Endometrium (tissue), 2 donors: ENCODE measurements at regions not wholly inside any gene's neighbourhood (a gene's known extent, or its start where the extent isn't known, plus 50 kb on each side); places are given as distances from the start of the nearest gene placed in this dataset.
"Not testable (repeated sequence)": the region's sequence is repeated elsewhere in the genome, so short reads cannot be mapped to it uniquely, and the experiment has no call there.

Experiments
- FAIRE-seq: peaks from 2 replicates; lab custom pipeline; 2012; peaks lifted over from hg19 to GRCh38; lab: Jason Lieb, UNC
- donor health status: control.
- donor health status: control.

DNA sequence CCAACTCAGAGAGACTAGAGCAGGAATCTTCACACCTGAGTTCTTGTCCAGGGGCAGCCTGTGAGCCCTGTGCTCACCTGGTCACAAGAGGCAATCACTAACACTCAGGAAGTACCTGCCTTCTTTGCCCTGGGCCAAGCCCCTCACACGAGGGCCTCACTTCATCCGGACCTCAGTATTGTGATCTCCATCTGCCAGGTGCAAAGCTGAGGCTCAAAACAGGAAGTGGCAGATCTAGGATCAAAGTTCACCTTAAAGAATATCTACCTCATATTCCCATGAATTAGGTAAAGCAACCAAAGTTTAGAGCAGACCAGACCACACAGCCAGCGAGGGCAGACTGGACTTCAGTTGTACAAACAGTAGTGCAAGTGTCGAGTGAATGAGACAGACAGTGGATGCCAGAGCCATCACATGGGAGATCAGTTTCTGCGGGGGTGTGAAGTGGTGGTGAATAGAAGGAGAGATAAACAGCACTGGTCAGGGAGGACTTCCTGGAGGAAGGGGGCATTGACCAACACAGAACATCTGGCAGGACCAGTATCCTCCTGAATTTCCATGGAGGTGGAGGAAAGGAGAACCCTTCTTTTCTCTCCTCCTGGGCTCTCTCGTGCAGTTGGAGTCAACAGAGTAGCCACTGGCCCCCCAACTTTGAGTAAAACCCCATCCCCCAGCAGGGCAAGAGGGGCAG, 116.6 kb upstream of the ZBTB40 start:
- no peak for FAIRE-seq

DNA sequence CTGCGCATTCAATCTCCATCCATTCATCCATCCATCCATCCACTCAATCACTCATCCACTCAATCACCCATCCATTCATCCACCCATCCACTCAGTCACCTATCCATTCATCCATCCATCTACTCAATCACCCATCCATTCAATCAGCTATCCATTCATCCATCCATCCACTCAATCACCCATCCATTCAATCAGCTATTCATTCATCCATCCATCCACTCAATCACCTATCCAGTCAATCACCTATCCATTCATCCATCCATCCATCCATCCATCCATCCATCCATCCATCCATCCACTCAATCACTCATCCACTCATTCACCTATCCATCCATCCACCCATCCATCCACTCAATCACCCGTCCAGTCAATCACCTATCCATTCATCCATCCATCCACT, 115.4 kb upstream of the ZBTB40 start:
- FAIRE-seq = not testable (repeated sequence)

GRCh38 chr1:22336696-22337545, 114.7 kb upstream of the ZBTB40 start:
- FAIRE-seq = not testable (repeated sequence)

GRCh38 chr1:22338071-22338765, 113.4 kb upstream of the ZBTB40 start:
- FAIRE-seq = no peak

DNA sequence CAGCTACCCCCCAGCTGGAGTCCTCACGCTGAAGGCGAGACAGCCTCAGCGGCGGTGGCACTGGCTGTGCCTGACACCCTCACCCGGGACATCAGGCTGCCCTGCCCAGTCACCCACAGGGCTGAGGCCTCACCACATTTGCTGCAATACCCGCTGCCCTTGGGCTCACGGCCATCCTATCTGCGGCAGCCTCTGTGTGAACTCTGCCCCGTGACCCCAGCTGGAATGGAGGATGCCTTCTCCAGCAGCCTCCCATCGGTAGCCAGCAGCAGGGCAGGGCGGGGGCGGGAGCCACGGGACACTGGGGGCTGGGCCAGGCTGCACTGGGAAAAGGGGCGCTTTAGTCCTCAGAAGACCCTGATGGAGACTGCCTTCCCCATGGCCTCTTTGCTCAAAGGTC, 112.4 kb upstream of the ZBTB40 start:
- FAIRE-seq = no peak

DNA sequence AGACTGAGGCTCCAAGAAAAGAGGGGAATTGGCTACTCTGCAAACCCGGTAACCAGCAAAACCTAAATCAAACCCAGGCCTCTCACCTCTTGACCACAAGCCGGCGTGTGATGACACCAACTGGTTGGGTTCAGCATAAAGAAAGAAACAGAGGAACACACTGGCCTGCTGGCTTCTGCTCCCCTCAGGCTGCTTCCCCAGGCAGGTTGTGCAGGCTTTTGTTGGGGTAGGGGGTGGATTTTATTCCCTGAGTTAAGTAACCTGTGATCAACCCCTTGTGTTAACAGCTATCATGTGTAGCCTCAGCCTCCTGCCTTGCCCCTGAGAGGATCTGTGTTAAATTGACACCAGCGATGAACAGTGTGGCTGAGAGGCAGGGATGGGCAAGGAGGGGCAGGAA, 111.6 kb upstream of the ZBTB40 start:
- FAIRE-seq = no peak

GRCh38 chr1:22340873-22341272, 110.8 kb upstream of the ZBTB40 start:
- no peak for FAIRE-seq

DNA sequence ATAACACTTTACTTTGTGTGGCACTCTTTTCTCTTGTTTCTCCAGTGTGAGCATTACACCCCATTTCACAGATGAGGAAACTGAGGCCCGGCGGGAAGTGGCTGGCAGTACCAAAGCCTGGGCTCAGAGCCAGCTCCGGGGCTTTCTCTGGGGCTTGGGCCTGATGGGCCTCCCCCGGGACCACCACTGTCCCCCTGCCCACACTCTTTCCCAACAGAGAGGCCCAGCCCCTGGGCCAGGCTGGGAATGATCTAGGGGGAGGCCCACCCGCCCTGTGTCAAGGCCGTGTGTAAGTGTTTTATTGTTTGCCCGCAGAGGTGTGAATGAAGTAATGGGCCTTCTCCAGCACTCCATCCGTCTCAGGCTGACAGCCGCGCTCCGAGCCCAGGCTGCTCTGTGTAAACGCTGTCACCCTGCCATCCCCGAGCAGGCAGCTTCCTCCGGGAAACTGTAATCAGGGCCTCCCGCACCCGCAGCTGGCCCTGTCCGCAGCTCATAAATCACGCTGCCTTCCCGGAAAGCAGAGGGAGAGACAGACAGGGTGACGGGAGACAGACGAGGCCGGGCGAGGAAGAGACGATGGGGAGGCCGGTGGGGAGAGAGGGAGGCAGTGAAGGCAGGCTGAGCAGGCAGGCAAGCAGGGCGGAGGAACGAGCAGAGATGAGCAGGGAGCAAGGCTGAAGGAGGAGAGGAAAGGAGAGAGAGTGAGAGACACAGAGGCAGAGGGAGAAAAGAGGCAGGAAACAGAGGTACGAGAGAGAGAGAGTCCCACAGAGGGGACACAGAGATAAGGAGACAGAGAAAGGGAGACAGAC, 109.7 kb upstream of the ZBTB40 start:
- FAIRE-seq = no peak

- FAIRE-seq = no peak
These were observed 108.9 kb upstream of the ZBTB40 start for GRCh38 chr1:22342734-22343191.

GRCh38 chr1:22343456-22344328, 108.0 kb upstream of the ZBTB40 start:
- FAIRE-seq = no peak

GRCh38 chr1:22344329-22344630, 107.4 kb upstream of the ZBTB40 start:
- FAIRE-seq = no peak

- no peak for FAIRE-seq
These were observed 106.6 kb upstream of the ZBTB40 start for GRCh38 chr1:22344851-22345560.

- FAIRE-seq = no peak
These were observed 103.5 kb upstream of the ZBTB40 start for GRCh38 chr1:22347854-22348760.

- no peak for FAIRE-seq
These were observed 102.1 kb upstream of the ZBTB40 start for GRCh38 chr1:22349362-22350043.

GRCh38 chr1:22350171-22350923, 101.3 kb upstream of the ZBTB40 start:
- FAIRE-seq = no peak

DNA sequence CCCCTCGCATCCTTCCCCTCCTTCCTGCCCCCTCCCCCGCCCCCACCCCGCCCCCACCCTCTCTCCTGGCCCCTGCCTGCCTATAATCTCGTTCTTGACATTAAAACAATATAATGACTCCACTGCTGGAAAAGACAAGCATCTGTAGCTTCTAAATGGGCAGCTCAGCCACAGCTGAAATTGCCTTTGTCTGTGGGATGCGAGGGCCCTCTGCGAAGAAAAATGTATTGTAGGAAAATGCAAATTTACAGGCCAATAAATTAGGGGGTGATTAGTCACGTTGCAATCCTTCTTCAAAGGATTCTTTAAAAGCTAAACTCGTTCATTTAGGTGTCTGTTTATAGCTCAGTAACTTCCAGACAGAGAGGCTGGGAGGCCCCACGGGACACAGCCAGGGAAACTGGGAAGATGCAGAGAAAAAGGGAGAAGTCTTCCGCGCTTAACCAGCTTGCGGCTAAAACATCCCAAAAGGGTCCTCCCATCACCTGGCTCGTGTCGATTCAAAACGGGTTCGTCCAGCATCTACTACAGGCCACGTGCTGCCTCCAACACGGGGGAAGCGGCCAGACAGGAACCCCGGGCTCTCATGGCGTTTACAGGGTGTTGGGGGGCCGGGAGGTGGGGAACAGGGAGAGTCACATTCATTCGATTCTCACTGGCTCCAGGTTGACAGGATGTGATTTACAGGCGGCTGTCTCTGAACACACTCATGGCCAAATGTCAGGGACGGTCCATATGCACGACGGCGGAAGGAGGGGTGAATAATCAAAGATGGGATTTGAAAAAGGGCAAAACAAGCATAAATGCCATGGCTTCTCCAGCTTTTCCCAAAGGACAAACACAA, 100.5 kb upstream of the ZBTB40 start:
- no peak for FAIRE-seq

DNA sequence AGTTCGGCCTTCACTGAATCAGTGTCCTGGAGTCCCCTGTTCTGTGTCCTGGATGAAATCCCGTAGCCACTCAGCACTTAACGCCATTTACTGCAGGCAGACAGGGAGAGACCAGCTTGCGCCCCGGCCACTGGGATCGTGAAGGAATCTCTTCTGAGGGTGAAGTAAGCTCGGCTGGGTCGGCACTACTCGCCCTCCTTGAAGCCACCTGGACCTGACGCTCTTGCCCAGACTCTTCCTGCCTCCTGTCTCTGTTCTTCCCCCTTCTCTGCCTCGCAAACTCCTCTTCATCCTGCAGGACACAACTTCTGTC, 99.9 kb upstream of the ZBTB40 start:
- no peak for FAIRE-seq
